ENCODE measurements at regions not wholly inside any gene's neighbourhood (a gene's known extent, or its start where the extent isn't known, plus 50 kb on each side); places are given as distances from the start of the nearest gene placed in this dataset.

DNA sequence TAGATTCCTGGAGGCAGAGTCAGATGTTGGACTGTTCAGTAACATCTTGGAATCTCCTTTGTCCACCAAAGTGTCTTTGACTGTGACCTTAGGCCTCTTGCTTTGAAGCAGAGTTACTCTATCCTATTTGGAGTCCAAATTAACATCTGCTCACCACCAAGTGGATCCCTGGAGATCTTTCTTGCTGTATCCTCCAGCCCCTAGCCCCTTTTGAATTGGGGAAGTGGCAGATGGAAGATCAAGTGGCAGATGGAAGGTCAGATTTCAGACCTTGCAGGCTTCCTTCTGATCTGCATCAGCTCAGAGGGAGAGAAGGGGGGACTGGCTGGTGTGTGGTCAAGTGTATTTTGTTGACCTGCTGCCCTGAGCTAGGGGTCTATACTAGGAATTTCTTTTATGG, 125.0 kb upstream of the ROPN1 start:
- no peaks in the 10 kb centered on the region for H3K79me2 ChIP-seq (ENCODE audit: insufficient read depth, low read length)
- peaks cover 0 to 4% of the 10 kb centered on the region in 2 experiments; a peak in 1 of 5 replicates for H3K27me3 ChIP-seq (ENCODE audit: control insufficient read depth in 1 of 2, insufficient read depth in 2 of 2, low read length in 2 of 2)
- intact Hi-C loops (cut with micrococcal nuclease; ENCODE audit: unreplicated experiment) = no loop called here
- ChIA-PET CTCF (ENCODE audit: low intra/inter-chr PET ratio, low total read pairs) (no interaction called here), POLR2A (no interaction called here)
- no peak overlapping the region for H3K9ac ChIP-seq (ENCODE audit: insufficient read depth, low read depth, low read length)
- FAIRE-seq = no peak
- no peak for ATAC-seq
- H4K20me1 ChIP-seq (ENCODE audit: insufficient read depth, low read length) = no peaks in the 10 kb centered on the region
- TF ChIP-seq ZNF740 (CRISPR knock-in tag; IDR thresholded peaks at IDR 0.05) = no peak
- TF ChIP-seq ZNF883 (CRISPR knock-in tag; IDR thresholded peaks at IDR 0.05; ENCODE audit: not compliant biosample characterization) = no peak
- no peak for TF ChIP-seq BCLAF1 (IDR thresholded peaks at IDR 0.05)
- TF ChIP-seq ZNF747 (CRISPR knock-in tag; IDR thresholded peaks at IDR 0.05; ENCODE audit: borderline replicate concordance) = no peak
- H3K9me3 ChIP-seq (ENCODE audit: low read length) = no peaks in the 10 kb centered on the region
- BruUV-seq (replicated peaks) = no TSS peak
- no peak overlapping the region for H2AFZ ChIP-seq (ENCODE audit: low read length)
- H3K36me3 ChIP-seq (replicated peaks in 1 of 2; ENCODE audit: control insufficient read depth in 1 of 2, insufficient read depth in 2 of 2, low read length in 2 of 2) = no peaks in the 10 kb centered on the region
- peaks cover 12% of the 10 kb centered on the region; the same call in 1 of the 2 replicates for H3K4me1 ChIP-seq (ENCODE audit: insufficient read depth, low read length)
- no peak overlapping the region for H3K27ac ChIP-seq (ENCODE audit: extremely low read length, insufficient read depth, low read length)
- in situ Hi-C loops (cut with HindIII; ENCODE audit: extremely low pct_ligation_motif_present, low pct_unique_long_range_greater_than_20kb) = no loop called here
- DNase-seq (ENCODE audit: low spot score) = no peak
- H3K4me3 ChIP-seq (replicated peaks in 1 of 3; ENCODE audit: insufficient read depth in 1 of 3, low read depth in 2 of 3, low read length in 3 of 3) = no peak overlapping the region
- no peak overlapping the region for H3K4me2 ChIP-seq (ENCODE audit: low read depth, low read length)

GRCh38 chr3:124117486-124117885, 125.6 kb upstream of the ROPN1 start:
- FAIRE-seq (no peak), ATAC-seq (no peak), DNase-seq (ENCODE audit: low spot score) (no peak)
- H4K20me1 ChIP-seq (ENCODE audit: insufficient read depth, low read length) = no peaks in the 10 kb centered on the region
- no peaks in the 10 kb centered on the region for H3K79me2 ChIP-seq (ENCODE audit: insufficient read depth, low read length)
- no peak overlapping the region for H3K27ac ChIP-seq (ENCODE audit: extremely low read length, insufficient read depth, low read length)
- H3K4me2 ChIP-seq (ENCODE audit: low read depth, low read length) = no peak overlapping the region
- 18% methylated on average over 3 of the region's 3 CpGs for WGBS (ENCODE audit: low lambda C conversion rate)
- TF ChIP-seq ZNF205 (CRISPR knock-in tag; IDR thresholded peaks at IDR 0.05) (no peak), IRX3 (CRISPR knock-in tag; IDR thresholded peaks at IDR 0.05; ENCODE audit: borderline replicate concordance, low read depth) (no peak)
- in situ Hi-C loops (cut with HindIII; ENCODE audit: extremely low pct_ligation_motif_present, low pct_unique_long_range_greater_than_20kb) (no loop called here), intact Hi-C loops (cut with micrococcal nuclease; ENCODE audit: unreplicated experiment) (no loop called here)
- H3K4me3 ChIP-seq (replicated peaks in 1 of 3; ENCODE audit: insufficient read depth in 1 of 3, low read depth in 2 of 3, low read length in 3 of 3) = no peak overlapping the region
- H3K9me3 ChIP-seq (ENCODE audit: low read length) = no peaks in the 10 kb centered on the region
- ChIA-PET CTCF (ENCODE audit: low intra/inter-chr PET ratio, low total read pairs) (no interaction called here), POLR2A (no interaction called here)
- peaks cover 6% of the 10 kb centered on the region; the same call in 1 of the 2 replicates for H3K4me1 ChIP-seq (ENCODE audit: insufficient read depth, low read length)
- H2AFZ ChIP-seq (ENCODE audit: low read length) = no peak overlapping the region
- no peaks in the 10 kb centered on the region for H3K36me3 ChIP-seq (replicated peaks in 1 of 2; ENCODE audit: control insufficient read depth in 1 of 2, insufficient read depth in 2 of 2, low read length in 2 of 2)
- BruUV-seq (replicated peaks) = no TSS peak
- H3K9ac ChIP-seq (ENCODE audit: insufficient read depth, low read depth, low read length) = no peak overlapping the region
- H3K27me3 ChIP-seq (ENCODE audit: control insufficient read depth in 1 of 2, insufficient read depth in 2 of 2, low read length in 2 of 2) = peaks cover 0 to 4% of the 10 kb centered on the region in 2 experiments; a peak in 1 of 5 replicates

Data from HepG2 (cell line).